OCI-LY7 (cell line): ENCODE measurements at regions not wholly inside any gene's neighbourhood (a gene's known extent, or its start where the extent isn't known, plus 50 kb on each side); places are given as distances from the start of the nearest gene placed in this dataset.

Experiments
- CTCF ChIP-seq: fragments of 200-600 bp; sonication (generic); conservative IDR thresholded peaks from 2 replicates; pipeline ENCODE4 v1.5.1; 2014; ENCODE audit warnings: mild to moderate bottlenecking, antibody characterized with exemption, low read length, moderate library complexity, mixed read lengths
- EZH2phosphoT487 ChIP-seq: fragments of 200-600 bp; sonication (generic); IDR thresholded peaks from 2 replicates; pipeline ENCODE4 v1.6.1; 2018; ENCODE audit warnings: low read depth, borderline replicate concordance, mild to moderate bottlenecking, mixed run types, antibody characterized with exemption, low read length, moderate library complexity, mixed read lengths

- TF ChIP-seq CTCF = no peak
- TF ChIP-seq EZH2phosphoT487 = no peak
Observed at GRCh38 chr5:103444333-103445038, 118.1 kb downstream of the NUDT12 start.
